ENCODE measurements at regions not wholly inside any gene's neighbourhood (a gene's known extent, or its start where the extent isn't known, plus 50 kb on each side); places are given as distances from the start of the nearest gene placed in this dataset.
A peak's percentile ranks its signal among the peaks of the same experiment; 100 is the strongest.

DNA sequence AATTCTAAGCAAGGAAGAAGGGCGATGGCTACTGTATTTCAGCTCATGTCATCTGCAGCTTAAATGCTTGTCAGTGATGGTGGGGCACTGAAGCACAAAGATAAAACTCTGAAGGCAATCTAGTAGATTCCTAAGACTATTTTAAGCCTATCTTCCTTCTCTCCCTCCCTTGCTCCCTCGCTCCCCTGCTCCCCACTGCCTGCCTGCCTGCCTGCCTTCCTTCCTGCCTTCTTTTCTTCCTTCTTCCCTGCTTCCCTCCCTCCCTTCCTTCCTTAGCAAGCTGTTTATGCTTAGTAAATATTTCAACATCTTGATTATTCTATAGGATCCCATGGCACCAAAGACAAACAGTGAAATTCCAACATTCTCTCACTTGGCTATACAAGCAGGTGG, 99.6 kb downstream of the OXSM start:
- TF ChIP-seq, protein P1, sequence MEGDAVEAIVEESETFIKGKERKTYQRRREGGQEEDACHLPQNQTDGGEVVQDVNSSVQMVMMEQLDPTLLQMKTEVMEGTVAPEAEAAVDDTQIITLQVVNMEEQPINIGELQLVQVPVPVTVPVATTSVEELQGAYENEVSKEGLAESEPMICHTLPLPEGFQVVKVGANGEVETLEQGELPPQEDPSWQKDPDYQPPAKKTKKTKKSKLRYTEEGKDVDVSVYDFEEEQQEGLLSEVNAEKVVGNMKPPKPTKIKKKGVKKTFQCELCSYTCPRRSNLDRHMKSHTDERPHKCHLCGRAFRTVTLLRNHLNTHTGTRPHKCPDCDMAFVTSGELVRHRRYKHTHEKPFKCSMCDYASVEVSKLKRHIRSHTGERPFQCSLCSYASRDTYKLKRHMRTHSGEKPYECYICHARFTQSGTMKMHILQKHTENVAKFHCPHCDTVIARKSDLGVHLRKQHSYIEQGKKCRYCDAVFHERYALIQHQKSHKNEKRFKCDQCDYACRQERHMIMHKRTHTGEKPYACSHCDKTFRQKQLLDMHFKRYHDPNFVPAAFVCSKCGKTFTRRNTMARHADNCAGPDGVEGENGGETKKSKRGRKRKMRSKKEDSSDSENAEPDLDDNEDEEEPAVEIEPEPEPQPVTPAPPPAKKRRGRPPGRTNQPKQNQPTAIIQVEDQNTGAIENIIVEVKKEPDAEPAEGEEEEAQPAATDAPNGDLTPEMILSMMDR (IDR thresholded peaks at IDR 0.05; ENCODE audit: borderline replicate concordance, control extremely low read depth, extremely low read depth, insufficient read depth, missing control alignments) = no peak
- DNase-seq (ENCODE audit: low spot score) = no peak
- in situ Hi-C loops (cut with MboI; ENCODE audit: low sequenced_read_pairs, unreplicated experiment) = no loop called here

DNA sequence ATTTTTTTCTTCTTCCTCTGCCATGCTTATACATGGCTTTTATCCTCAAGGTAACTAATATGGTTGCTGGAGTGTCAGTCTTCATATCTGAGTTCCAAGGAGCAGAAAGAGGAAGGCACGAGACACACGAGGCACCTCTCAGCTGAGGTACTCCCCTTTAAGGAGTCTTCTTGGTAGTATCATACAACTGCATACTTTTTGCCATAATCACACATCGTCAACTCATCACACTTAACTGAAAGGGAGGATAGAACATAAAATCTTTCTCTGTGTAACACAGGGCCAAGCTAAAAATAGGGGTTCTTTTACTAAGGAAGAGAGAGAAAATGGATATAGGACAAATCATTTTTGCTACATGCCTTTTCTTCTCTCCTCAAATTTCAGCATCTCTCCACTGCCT, 104.2 kb downstream of the OXSM start:
- DNase-seq (ENCODE audit: low spot score) = no peak

DNA sequence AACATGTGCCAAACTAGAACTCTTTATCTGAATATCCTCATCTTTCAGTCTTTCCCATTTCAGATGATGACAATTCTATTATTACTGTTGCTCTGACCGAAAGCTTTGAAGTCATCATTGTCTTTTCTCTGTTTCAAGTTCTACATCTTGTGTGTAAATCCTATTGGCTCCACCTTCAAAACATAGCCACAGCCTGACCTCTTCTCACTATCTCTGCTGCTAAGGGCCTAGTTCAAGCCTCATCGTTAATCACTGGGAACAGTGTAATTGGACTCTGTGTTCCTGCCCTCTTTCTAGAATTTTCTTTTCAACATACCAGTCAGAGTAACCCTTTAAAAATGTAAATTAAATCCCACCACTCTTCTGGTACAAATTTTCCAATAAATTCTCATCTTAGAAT, 105.1 kb downstream of the OXSM start:
- TF ChIP-seq, protein P1 (IDR thresholded peaks at IDR 0.05; ENCODE audit: borderline replicate concordance, control extremely low read depth, extremely low read depth, insufficient read depth, missing control alignments) = no peak
- no peak for DNase-seq (ENCODE audit: low spot score)
- in situ Hi-C loops (cut with MboI; ENCODE audit: low sequenced_read_pairs, unreplicated experiment) = no loop called here

More for the DNA sequence above, 104.2 kb downstream of the OXSM start:
- TF ChIP-seq, protein P1 (IDR thresholded peaks at IDR 0.05; ENCODE audit: borderline replicate concordance, control extremely low read depth, extremely low read depth, insufficient read depth, missing control alignments) = no peak
- in situ Hi-C loops (cut with MboI; ENCODE audit: low sequenced_read_pairs, unreplicated experiment) = no loop called here

DNA sequence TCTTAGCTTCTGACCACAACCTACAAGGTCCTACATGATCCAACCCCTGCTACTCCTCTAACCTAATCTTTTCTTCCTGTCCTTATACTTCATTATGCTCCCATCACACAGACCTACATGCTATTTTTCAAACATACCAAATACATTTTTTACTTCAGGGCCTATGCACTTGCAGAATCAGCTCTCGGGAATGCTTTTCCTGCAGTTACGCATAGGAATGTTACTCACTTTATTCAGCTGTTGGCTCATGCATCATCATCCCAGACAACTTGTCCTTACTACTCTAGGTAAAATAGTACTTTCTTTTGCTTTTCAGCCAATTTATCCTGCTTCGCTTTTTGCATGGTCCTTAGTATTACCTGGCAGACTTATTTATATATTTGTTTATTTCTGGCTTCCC, 105.6 kb downstream of the OXSM start:
- DNase-seq (ENCODE audit: low spot score) = no peak
- TF ChIP-seq, protein P1 (IDR thresholded peaks at IDR 0.05; ENCODE audit: borderline replicate concordance, control extremely low read depth, extremely low read depth, insufficient read depth, missing control alignments) = no peak
- in situ Hi-C loops (cut with MboI; ENCODE audit: low sequenced_read_pairs, unreplicated experiment) = no loop called here

DNA sequence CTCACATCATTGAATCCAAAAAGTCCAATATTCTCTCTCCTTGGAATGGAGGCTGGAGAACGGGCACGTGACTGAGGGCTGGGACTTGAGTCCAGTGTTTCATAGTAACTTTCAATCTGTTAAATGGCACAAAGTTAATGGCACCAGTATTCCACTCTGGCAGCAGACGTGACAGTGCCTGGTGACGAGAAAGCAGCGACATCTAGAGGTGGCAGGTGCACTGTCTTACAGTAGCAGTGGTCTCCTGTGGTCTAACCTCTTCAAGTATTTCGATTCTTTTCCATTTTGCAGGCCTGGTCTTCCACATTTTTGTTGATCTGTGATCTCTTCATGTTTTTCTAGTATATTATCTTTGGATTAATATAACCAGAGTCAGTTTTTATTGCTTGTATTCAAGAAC, 107.1 kb downstream of the OXSM start:
- in situ Hi-C loops (cut with MboI; ENCODE audit: low sequenced_read_pairs, unreplicated experiment) = no loop called here
- DNase-seq (ENCODE audit: low spot score) = peak; percentile 69
- TF ChIP-seq, protein P1 (IDR thresholded peaks at IDR 0.05; ENCODE audit: borderline replicate concordance, control extremely low read depth, extremely low read depth, insufficient read depth, missing control alignments) = peak; percentile 66

DNA sequence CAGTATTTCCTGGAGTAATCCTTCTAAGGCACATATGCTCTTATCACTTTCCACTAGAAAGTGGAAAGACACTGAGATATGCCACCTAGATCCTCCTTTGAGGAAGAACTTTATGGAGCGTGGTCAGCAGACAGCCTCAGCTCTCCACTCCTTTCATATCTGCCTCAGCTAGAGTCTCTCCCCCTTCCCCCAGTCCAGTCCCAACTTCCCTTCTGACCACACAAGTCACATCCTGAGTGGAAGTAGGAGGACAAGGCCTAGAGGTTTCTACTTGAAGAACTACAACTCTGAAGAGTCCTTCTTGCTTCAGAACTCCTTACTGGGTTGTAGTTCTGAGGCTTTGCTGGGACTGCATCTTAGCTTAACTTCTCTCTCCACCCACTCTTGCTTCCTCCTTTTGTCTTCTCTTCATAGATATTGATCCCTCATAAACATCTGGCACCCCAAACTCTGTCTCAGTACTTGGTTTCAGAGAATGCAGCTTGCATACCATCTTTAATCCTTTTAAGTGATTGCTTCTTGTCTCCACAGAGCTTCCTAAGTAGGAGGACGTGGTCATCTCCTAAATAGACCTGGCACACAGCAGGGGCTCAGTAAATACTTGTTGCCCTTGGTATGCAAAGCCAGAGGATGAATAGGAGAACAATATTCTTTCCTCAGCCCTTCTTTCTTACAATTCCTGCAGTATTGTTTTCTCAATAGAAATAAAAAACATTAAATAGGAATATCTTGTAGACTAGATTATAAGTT, 109.6 kb downstream of the OXSM start:
- in situ Hi-C loops (cut with MboI; ENCODE audit: low sequenced_read_pairs, unreplicated experiment) = no loop called here
- TF ChIP-seq, protein P1 (IDR thresholded peaks at IDR 0.05; ENCODE audit: borderline replicate concordance, control extremely low read depth, extremely low read depth, insufficient read depth, missing control alignments) = no peak
- no peak for DNase-seq (ENCODE audit: low spot score)
